ENCODE measurements at regions not wholly inside any gene's neighbourhood (a gene's known extent, or its start where the extent isn't known, plus 50 kb on each side); places are given as distances from the start of the nearest gene placed in this dataset.

- H3K27ac ChIP-seq = no peak overlapping the region
- H3K36me3 ChIP-seq = no peaks in the 10 kb centered on the region
- no peak for DNase-seq
- H3K4me3 ChIP-seq = no peak overlapping the region
- ATAC-seq = no peak
- H3K9me3 ChIP-seq = no peaks in the 10 kb centered on the region
- 67% methylated on average over 4 of the region's 4 CpGs for WGBS (ENCODE audit: insufficient coverage, low coverage, low lambda C conversion rate, missing lambda C conversion rate)
- TF ChIP-seq, protein P1, sequence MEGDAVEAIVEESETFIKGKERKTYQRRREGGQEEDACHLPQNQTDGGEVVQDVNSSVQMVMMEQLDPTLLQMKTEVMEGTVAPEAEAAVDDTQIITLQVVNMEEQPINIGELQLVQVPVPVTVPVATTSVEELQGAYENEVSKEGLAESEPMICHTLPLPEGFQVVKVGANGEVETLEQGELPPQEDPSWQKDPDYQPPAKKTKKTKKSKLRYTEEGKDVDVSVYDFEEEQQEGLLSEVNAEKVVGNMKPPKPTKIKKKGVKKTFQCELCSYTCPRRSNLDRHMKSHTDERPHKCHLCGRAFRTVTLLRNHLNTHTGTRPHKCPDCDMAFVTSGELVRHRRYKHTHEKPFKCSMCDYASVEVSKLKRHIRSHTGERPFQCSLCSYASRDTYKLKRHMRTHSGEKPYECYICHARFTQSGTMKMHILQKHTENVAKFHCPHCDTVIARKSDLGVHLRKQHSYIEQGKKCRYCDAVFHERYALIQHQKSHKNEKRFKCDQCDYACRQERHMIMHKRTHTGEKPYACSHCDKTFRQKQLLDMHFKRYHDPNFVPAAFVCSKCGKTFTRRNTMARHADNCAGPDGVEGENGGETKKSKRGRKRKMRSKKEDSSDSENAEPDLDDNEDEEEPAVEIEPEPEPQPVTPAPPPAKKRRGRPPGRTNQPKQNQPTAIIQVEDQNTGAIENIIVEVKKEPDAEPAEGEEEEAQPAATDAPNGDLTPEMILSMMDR (IDR thresholded peaks at IDR 0.05) = no peak
- TF ChIP-seq POLR2A (IDR thresholded peaks at IDR 0.05) = no peak
- intact Hi-C loops (cut with DNase I) = no loop called here
- H3K4me1 ChIP-seq = no peaks in the 10 kb centered on the region
- no peaks in the 10 kb centered on the region for H3K27me3 ChIP-seq
Observed at GRCh38 chr10:59558066-59558465, 151.6 kb downstream of the SLC16A9 start.

DNA sequence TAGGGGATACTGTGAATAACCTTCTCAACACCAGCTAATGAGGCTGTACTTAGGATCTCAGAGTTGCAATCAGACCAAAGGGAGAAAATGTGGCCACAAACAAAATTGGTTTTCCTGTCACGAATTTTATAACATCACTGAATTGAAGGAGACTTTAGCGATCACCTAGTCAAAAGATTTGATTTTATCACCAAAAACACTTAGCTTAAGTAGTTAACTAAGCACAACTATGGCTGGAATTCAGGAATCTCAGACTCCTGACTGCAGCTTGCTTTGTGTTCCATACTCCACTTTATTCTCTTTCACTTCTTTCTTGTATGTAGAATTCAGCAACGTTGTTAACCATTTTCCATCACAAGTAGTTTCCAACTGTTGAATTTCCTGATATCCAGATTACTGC, 152.0 kb downstream of the SLC16A9 start:
- no peak for TF ChIP-seq POLR2A (IDR thresholded peaks at IDR 0.05)
- TF ChIP-seq, protein P1 (IDR thresholded peaks at IDR 0.05) = no peak
- Histone ChIP-seq H3K36me3 (no peaks in the 10 kb centered on the region), H3K9me3 (no peaks in the 10 kb centered on the region), H3K4me3 (no peak overlapping the region), H3K27ac (no peak overlapping the region), H3K27me3 (no peaks in the 10 kb centered on the region), H3K4me1 (no peaks in the 10 kb centered on the region)
- 28% methylated on average over 3 of the region's 3 CpGs for WGBS (ENCODE audit: insufficient coverage, low coverage, low lambda C conversion rate, missing lambda C conversion rate)
- DNase-seq (no peak), ATAC-seq (no peak)
- intact Hi-C loops (cut with DNase I) = no loop called here

GRCh38 chr10:59557052-59557451, 152.6 kb downstream of the SLC16A9 start:
- no peaks in the 10 kb centered on the region for H3K4me1 ChIP-seq
- DNase-seq = no peak
- no peaks in the 10 kb centered on the region for H3K27me3 ChIP-seq
- ATAC-seq = no peak
- H3K36me3 ChIP-seq = no peaks in the 10 kb centered on the region
- no peaks in the 10 kb centered on the region for H3K9me3 ChIP-seq
- H3K27ac ChIP-seq = no peak overlapping the region
- TF ChIP-seq POLR2A (IDR thresholded peaks at IDR 0.05) = no peak
- 35% methylated on average over 1 of the region's 1 CpG for WGBS (ENCODE audit: insufficient coverage, low coverage, low lambda C conversion rate, missing lambda C conversion rate)
- no peak overlapping the region for H3K4me3 ChIP-seq
- intact Hi-C loops (cut with DNase I) = no loop called here

DNA sequence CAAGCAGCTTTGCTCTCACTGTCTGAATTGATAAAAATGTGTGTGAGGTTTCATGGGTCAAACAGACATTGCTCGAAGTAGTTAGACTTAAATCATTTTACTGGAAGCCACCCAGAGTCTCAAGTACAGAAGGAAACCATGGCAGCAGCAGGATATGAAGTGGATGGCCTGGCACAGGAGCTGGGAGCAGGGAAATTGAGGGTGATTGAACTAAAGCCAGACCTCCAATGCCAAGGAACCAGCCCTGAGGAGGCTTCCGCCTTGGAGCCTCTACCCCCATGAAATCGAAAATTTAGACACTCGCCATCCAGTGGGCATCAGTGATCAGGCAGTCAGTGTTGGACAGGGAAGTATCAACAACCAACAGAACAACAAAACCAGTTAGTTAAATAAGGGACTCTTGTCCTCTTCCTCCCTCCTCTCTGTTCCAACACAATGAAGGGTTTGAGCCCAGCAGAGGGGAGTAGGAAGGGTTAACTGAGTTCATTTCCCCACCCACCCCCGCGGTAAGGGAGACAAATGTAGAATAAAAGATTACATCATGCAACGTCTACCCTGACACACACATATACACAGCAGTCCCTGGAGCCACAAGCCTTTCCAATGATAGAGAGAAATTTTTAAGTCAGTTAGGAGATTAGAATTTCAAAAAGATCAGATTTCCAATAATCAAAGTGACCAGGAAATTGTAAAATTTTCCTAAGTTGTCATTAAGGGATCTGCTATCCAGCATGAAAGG, 156.3 kb downstream of the SLC16A9 start:
- no peak for DNase-seq

GRCh38 chr10:59550061-59550460, 159.6 kb downstream of the SLC16A9 start:
- no peak overlapping the region for H3K27ac ChIP-seq
- no peaks in the 10 kb centered on the region for H3K27me3 ChIP-seq
- no peaks in the 10 kb centered on the region for H3K9me3 ChIP-seq
- 64% methylated on average over 4 of the region's 4 CpGs for WGBS (ENCODE audit: insufficient coverage, low coverage, low lambda C conversion rate, missing lambda C conversion rate)
- no peak overlapping the region for H3K4me3 ChIP-seq
- no peak for ATAC-seq
- intact Hi-C loops (cut with DNase I) = no loop called here
- DNase-seq = no peak
- no peaks in the 10 kb centered on the region for H3K4me1 ChIP-seq
- TF ChIP-seq, protein P1 (IDR thresholded peaks at IDR 0.05) = no peak
- TF ChIP-seq POLR2A (IDR thresholded peaks at IDR 0.05) = no peak
- H3K36me3 ChIP-seq = no peaks in the 10 kb centered on the region

More for the DNA sequence above, 156.3 kb downstream of the SLC16A9 start:
- Histone ChIP-seq H3K27ac (no peak overlapping the region), H3K36me3 (no peaks in the 10 kb centered on the region), H3K27me3 (no peaks in the 10 kb centered on the region), H3K4me1 (no peaks in the 10 kb centered on the region), H3K4me3 (no peak overlapping the region), H3K9me3 (no peaks in the 10 kb centered on the region)
- ATAC-seq = no peak
- TF ChIP-seq, protein P1 (IDR thresholded peaks at IDR 0.05) = no peak
- TF ChIP-seq POLR2A (IDR thresholded peaks at IDR 0.05) = no peak
- 37% methylated on average over 5 of the region's 7 CpGs for WGBS (ENCODE audit: insufficient coverage, low coverage, low lambda C conversion rate, missing lambda C conversion rate)
- intact Hi-C loops (cut with DNase I) = no loop called here

All from right lobe of liver (tissue), 6 donors.